Ishikawa (cell line): ENCODE measurements at regions not wholly inside any gene's neighbourhood (a gene's known extent, or its start where the extent isn't known, plus 50 kb on each side); places are given as distances from the start of the nearest gene placed in this dataset.

Experiments
- CEBPB ChIP-seq: IDR thresholded peaks from 2 replicates; pipeline ENCODE4 v1.6.1; 2012
- CREB1 ChIP-seq: IDR thresholded peaks from 2 replicates; pipeline ENCODE4 v1.6.1; 2012; ENCODE audit warnings: low read depth
- EGR1 ChIP-seq: IDR thresholded peaks from 2 replicates; pipeline ENCODE4 v1.6.1; 2012
- EP300 ChIP-seq: IDR thresholded peaks from 2 replicates; pipeline ENCODE4 v1.6.1; 2012; ENCODE audit warnings: borderline replicate concordance
- FOXM1 ChIP-seq: IDR thresholded peaks from 2 replicates; pipeline ENCODE4 v1.6.1; 2012; ENCODE audit warnings: low read depth, borderline replicate concordance
- NFIC ChIP-seq: IDR thresholded peaks from 2 replicates; pipeline ENCODE4 v1.6.1; 2012
- RAD21 ChIP-seq: IDR thresholded peaks from 2 replicates; pipeline ENCODE4 v1.6.1; 2012; ENCODE audit warnings: low read depth
- TAF1 ChIP-seq: IDR thresholded peaks from 2 replicates; pipeline ENCODE4 v1.6.1; 2012; ENCODE audit warnings: low read depth, mild to moderate bottlenecking
- TCF12 ChIP-seq: IDR thresholded peaks from 2 replicates; pipeline ENCODE4 v1.6.1; 2012; ENCODE audit warnings: low read depth
- TEAD4 ChIP-seq: IDR thresholded peaks from 2 replicates; pipeline ENCODE4 v1.6.1; 2012
- YY1 ChIP-seq: IDR thresholded peaks from 2 replicates; pipeline ENCODE4 v1.6.1; 2012; ENCODE audit warnings: low read depth
- ZBTB7A ChIP-seq: IDR thresholded peaks from 2 replicates; pipeline ENCODE4 v1.6.1; 2012; ENCODE audit warnings: low read depth
- TF ChIP-seq, protein P1 (sequence below): IDR thresholded peaks from 2 replicates; pipeline ENCODE4 v1.6.1; 2012
- TF ChIP-seq, protein P2 (sequence below): IDR thresholded peaks from 2 replicates; pipeline ENCODE4 v1.6.1; 2012
- TF ChIP-seq, protein P3 (sequence below): IDR thresholded peaks from 2 replicates; pipeline ENCODE4 v1.6.1; 2012; ENCODE audit warnings: low read depth, mild to moderate bottlenecking

DNA sequence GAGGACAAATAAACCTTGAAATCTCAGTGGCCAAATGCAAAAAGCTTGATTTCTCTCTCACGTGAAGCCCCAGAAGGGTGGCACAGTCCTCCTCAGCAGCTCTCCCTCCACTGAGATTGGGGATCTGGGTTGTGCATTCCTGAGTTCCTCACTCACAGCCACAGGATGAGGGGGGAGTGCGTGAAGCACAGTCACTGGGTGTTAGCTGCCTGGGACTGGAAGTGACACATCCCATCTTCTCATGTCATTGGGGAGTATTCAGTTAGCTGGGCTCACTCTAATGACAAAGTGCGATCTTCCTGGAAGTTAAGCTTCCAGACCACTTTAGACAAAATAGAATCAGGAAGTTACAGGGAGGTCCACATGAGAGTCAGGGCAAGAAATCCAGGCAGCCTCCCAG lies 192.2 kb upstream of the LRFN2 start:
- TF ChIP-seq, protein P1, sequence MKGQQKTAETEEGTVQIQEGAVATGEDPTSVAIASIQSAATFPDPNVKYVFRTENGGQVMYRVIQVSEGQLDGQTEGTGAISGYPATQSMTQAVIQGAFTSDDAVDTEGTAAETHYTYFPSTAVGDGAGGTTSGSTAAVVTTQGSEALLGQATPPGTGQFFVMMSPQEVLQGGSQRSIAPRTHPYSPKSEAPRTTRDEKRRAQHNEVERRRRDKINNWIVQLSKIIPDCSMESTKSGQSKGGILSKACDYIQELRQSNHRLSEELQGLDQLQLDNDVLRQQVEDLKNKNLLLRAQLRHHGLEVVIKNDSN: no peak

DNA sequence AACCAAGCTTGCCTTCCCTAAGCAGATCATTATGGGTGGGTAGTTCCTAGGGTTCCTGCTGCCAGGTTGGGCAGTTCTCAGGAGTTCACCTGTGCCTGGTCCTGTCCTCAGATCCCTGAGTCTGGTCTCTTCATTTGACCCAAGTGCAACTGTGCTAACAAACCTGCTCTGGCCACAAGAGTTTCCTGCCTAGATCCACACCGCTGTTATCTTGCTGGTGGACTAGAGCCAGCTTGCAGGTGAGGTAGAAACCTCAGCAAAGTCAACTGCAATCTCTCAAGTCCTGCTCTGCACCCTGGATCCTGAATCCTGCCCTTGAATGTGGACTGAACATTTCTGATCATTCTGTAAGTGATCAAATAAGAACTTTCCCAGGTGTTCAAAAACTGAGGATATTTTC lies 191.8 kb upstream of the LRFN2 start:
- TF ChIP-seq CEBPB (no peak), TAF1 (no peak), NFIC (no peak), RAD21 (no peak), TCF12 (no peak), FOXM1 (no peak), YY1 (no peak), ZBTB7A (no peak), TEAD4 (no peak), CREB1 (no peak), EP300 (no peak), EGR1 (no peak)
- TF ChIP-seq, protein P2, sequence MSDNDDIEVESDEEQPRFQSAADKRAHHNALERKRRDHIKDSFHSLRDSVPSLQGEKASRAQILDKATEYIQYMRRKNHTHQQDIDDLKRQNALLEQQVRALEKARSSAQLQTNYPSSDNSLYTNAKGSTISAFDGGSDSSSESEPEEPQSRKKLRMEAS: no peak
- TF ChIP-seq, protein P3, sequence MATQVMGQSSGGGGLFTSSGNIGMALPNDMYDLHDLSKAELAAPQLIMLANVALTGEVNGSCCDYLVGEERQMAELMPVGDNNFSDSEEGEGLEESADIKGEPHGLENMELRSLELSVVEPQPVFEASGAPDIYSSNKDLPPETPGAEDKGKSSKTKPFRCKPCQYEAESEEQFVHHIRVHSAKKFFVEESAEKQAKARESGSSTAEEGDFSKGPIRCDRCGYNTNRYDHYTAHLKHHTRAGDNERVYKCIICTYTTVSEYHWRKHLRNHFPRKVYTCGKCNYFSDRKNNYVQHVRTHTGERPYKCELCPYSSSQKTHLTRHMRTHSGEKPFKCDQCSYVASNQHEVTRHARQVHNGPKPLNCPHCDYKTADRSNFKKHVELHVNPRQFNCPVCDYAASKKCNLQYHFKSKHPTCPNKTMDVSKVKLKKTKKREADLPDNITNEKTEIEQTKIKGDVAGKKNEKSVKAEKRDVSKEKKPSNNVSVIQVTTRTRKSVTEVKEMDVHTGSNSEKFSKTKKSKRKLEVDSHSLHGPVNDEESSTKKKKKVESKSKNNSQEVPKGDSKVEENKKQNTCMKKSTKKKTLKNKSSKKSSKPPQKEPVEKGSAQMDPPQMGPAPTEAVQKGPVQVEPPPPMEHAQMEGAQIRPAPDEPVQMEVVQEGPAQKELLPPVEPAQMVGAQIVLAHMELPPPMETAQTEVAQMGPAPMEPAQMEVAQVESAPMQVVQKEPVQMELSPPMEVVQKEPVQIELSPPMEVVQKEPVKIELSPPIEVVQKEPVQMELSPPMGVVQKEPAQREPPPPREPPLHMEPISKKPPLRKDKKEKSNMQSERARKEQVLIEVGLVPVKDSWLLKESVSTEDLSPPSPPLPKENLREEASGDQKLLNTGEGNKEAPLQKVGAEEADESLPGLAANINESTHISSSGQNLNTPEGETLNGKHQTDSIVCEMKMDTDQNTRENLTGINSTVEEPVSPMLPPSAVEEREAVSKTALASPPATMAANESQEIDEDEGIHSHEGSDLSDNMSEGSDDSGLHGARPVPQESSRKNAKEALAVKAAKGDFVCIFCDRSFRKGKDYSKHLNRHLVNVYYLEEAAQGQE: no peak
- TF ChIP-seq, protein P1: no peak

DNA sequence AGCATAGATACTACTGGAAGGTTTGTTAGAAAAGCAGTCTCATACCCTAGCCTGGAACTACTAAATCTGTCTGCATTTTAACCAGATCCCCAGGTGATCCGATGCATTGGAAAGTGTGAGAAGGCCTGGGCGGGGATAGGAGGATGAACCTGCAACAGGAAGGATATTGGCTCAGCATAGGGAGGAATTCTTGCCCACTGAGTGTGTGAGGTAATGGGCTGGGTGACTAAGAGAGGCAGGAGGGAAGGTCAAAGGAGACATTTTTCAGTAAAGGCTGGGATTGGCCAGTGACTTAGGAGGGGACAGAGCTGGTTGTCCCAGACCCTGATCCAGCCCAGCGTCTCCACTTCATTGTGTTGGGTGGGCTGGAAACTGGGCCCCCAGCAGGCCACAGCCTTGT lies 191.0 kb upstream of the LRFN2 start:
- TF ChIP-seq RAD21 (no peak), YY1 (no peak), NFIC (no peak), TCF12 (no peak), EGR1 (no peak), ZBTB7A (no peak), EP300 (no peak), TEAD4 (no peak), CREB1 (no peak), TAF1 (no peak)
- TF ChIP-seq, protein P1: no peak
- TF ChIP-seq, protein P3: no peak

DNA sequence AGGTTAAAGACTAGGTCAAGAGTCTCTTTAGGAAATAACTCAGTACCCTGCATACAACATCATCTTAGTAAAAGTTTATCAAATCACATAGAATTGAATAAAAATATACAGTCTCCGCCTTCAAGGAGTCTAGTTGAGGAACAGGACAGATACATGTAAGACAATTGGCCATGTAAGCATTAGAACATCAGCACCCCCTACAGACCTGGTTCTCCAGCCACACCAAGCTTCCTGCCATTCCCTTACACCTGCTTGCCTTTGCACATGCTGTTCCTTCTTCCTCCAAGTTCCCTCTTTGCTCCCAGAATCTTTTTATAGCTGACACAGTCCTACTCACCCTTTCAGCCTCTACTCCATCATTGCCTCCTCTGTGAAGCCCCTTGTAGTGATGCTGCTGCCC lies 187.8 kb upstream of the LRFN2 start:
- TF ChIP-seq ZBTB7A: no peak
- no peak for TF ChIP-seq CEBPB
- no peak for TF ChIP-seq TCF12
- TF ChIP-seq, protein P2: no peak
- TF ChIP-seq YY1: no peak
- TF ChIP-seq, protein P1: no peak
- no peak for TF ChIP-seq EGR1
- no peak for TF ChIP-seq RAD21
- TF ChIP-seq FOXM1: no peak
- TF ChIP-seq, protein P3: no peak
- no peak for TF ChIP-seq TAF1
- TF ChIP-seq CREB1: no peak
- no peak for TF ChIP-seq TEAD4
- no peak for TF ChIP-seq EP300
- TF ChIP-seq NFIC: no peak
